ENCODE measurements at regions not wholly inside any gene's neighbourhood (a gene's known extent, or its start where the extent isn't known, plus 50 kb on each side); places are given as distances from the start of the nearest gene placed in this dataset.
"Not testable (repeated sequence)": the region's sequence is repeated elsewhere in the genome, so short reads cannot be mapped to it uniquely, and the experiment has no call there.

DNA sequence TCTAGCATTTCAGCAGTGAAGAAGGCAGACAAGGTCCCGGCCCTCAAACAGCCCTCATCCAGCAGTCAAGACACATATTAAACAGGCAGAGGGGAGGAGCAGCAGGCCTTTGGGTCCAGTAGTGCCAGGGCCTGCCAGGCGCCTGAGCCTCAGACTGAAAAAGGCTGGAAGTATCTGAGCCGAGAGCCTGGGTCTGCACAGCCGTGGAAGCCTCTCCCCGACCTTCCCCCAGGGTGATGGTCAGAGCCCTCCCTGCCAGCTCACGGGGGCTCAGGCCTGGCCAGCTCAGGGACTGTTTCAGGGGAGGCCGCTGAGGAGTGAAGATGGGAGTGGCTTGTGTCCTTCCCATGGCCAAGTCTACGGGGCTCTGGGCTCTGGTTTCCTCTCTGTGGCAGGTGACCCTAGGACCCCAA lies 565.2 kb downstream of the PTPRU start:
- DNase-seq = no peak

DNA sequence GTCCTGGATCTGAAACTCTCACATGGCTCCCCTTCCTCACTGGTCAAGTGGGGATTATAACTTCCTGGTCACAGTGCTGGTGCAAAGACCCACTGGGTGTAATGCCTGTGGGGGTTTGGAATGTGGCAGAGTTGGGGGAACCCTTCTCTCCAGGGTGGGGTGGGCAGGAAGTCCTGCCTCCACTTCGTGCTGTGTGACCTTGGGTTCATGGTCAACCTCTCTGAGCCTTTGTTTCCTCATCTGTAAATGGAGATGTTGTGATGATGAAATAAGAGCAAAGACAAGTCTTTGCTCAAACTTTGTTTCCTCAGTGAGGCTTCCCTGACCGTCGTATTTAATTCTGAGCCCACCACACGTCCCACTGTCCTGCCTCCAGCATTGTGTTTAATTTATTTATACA lies 564.7 kb downstream of the PTPRU start:
- no peak for DNase-seq

DNA sequence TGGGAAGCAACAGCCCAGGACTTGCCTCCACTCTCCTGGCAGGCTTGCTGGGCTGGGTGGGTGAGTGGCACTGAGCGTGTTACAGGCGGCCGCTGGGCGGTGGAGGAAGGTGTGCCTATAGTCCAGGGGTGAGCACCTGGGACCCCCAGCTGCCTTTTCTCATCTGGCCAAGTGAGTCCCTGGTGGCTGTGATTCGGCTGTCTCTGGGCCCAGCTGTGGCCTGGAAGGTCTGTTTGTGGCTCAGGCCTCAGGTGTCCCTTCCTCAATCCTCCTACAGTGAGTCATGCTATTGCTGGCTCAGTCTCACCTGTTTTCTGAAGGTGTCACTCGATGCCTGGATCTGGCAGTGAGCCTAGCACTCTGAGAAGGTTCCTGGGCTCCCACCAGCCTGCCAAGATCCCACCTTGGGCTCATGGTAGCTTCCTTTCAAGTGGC lies 564.2 kb downstream of the PTPRU start:
- DNase-seq = no peak

DNA sequence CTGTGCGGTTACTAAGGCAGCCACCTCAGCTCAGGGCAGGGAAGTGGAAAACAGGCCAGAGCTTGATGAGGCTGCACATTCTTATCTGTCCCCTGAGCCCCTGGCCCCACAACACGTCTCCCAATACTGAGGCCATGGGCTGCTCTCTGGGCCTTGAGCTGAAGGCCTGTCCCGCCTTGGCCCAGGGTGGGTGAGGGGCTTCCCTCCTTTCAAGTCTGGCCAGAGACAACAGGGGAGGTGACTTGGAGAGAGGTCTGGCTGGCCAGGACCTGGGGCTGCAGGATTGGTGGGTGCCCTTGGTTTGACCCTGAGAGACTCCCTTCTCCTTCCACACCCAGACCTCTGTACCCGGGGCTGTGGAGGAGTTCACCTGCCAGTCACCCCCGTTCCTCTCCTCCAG lies 563.8 kb downstream of the PTPRU start:
- no peak for DNase-seq

DNA sequence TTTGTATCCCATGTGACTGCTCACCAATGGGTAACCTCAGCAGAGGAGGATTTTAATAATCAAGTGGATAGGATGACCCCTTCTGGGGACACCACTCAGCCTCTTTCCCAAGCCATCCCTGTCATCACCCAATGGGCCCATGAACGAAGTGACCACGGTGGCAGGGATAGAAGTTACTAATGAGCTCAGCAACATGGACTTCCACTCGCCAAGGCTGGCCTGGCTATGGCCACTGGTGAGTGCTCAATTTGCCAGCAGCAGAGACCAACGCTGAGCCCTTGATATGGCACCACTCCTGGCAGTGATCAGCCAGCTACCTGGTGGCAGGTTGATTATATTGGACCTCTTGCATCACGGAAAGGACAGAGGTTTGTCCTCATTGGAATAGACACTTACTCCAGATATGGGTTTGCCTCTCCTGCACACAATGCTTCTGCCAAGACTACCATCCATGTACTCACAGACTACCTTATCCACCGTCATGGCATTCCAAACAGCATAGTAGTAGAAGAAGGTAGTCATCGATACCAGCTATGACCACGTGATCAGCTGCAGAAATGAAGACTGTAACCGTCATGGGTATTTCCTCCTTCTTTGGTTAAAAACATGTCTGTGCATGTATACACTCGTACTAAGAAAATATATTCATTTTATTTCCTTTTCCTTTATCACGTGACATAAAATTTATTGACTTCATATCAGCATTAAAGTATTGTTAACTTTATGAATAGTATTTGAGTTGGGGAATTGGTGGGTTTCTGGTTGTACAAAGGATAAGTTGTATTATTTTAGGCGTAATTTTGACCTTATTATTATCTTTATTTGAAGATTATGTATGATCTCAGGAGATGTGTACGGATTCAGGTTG lies 562.6 kb downstream of the PTPRU start:
- DNase-seq = no peak

DNA sequence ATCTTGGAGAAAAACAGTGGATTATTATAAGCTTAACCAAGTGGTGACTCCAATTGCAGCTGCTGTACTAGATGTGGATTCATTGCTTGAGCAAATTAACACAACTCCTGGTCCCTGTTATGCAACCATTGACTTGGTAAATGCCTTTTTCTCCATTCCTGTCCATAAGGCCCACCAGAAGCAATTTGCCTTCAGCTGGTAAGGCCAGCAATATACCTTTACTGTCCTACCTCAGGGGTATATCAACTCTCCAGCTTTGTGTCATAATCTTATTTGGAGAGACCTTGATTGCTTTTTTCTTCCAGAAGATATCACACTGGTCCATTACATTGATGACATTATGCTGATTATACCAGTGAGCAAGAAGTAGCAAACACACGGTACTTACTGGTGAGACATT lies 560.8 kb downstream of the PTPRU start:
- not testable (repeated sequence) for DNase-seq

DNA sequence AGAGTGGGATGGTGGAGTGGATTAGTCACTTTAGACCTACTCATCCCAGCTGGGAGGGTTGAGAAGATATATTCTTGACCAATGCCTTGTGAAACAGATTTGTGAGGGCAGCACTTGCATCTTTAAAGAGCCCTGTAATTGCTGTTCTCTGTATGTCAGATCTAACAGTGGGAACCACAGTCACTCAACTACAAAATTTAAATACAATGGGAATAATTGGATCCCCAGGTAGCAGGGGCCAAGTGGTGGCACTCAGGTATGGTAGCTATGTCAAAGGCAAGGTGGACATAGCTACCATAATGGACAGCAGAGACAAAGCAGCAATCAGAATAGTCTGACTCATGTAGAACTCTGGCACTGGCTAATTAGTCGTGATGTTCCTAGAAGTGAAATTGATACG lies 559.6 kb downstream of the PTPRU start:
- DNase-seq = not testable (repeated sequence)

DNA sequence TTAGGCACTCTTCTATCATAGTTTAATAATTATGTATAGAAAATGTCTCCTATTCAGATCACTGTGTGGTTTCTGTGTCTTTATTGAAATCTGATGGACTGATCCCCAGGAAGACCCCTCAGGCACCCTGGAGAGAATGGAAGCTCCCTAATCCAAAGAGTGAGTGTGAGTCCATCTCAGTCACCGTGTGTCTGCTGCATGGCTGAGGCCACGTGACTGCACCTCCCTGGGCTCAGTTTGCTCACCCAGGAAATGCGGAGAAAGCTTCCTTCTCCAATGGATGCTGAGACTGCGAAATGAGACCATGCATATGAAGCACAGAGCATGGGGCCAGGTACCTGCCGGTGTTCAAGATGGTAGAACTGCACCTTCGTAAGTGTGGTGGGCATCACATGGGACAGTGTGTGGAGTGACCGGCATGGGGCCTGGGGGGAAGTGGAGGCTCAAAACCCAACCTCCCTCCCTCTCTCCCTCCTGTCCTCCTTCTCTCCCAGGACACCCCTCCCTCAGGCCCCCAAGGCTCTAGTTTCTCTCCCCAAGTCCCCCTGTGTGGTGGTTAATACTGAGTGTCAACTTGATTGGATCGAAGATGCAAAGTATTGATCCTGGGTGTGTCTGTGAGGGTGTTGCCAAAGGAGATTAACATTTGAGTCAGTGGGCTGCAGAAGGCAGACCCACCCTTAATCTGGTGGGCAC lies 557.5 kb downstream of the PTPRU start:
- no peak for DNase-seq

DNA sequence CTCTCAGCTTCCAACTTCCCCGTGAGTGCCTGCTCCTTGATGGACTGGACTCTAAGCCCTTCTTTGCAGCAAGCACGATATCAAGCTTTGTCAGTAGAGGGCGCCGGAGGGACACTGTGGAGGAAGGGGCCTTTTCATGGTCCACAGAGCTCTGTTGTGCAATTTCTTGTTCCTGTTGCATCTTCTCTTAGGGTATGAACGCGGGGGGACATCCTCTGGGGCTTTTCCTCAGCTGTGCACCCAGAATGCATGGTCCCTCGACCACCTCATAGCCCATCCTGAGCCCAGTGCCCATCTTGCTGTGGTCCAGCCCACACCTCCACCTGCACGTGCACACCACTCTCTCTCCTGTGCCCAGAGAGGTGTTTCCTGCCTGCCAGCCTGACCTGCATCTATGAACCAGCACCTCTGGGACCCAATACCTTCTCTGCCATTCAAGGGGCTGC lies 556.8 kb downstream of the PTPRU start:
- DNase-seq = peak; percentile 63 to 96

DNA sequence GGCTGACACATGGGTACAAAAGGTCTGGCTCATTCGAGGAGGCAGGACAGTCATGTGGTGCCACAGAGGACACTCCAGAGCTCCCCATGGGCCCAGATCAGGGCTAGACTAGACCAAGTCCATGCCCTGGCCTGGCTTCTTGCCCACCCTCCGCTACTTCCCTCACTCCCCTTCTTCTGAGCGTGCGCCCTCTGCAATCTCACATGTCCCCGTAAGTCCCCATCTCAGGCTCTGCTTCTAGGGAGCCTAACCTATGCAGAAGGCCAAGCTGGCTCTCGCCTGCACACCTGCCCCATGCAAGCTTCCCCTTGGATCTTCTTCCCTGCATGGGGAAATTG lies 553.6 kb downstream of the PTPRU start:
- DNase-seq = no peak

DNA sequence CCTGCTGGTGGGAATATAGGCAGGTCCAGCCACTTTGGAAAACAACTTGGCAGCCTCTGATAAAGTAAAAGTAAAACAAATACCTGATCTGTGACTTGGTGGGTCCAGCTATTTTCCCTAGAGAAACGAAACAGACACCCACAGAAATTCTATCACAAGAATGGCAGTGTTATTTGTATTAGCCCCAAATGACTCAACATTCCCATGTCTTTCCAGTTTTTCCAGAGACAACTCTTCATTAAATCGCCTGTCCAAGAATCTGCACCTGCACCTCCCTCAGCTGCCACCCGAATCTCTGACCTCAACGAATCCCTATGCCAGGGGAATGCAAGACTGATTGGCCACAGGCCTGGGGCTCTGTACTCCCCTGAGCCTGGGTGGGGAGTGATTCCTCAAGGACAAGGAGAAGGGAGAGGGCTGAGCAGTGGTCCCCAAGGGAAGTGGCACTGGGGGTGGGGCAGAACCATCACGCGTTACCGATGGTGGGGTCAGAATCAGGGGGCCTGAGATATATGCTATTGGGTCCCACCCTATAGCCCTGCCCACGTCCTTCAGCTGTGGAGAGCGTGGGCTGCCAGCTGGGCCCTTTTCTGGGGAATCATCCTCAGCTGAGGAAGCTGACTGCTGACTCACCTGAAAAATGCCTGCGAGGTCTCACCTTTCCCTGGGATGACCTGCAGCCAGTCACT lies 553.0 kb downstream of the PTPRU start:
- DNase-seq = no peak

DNA sequence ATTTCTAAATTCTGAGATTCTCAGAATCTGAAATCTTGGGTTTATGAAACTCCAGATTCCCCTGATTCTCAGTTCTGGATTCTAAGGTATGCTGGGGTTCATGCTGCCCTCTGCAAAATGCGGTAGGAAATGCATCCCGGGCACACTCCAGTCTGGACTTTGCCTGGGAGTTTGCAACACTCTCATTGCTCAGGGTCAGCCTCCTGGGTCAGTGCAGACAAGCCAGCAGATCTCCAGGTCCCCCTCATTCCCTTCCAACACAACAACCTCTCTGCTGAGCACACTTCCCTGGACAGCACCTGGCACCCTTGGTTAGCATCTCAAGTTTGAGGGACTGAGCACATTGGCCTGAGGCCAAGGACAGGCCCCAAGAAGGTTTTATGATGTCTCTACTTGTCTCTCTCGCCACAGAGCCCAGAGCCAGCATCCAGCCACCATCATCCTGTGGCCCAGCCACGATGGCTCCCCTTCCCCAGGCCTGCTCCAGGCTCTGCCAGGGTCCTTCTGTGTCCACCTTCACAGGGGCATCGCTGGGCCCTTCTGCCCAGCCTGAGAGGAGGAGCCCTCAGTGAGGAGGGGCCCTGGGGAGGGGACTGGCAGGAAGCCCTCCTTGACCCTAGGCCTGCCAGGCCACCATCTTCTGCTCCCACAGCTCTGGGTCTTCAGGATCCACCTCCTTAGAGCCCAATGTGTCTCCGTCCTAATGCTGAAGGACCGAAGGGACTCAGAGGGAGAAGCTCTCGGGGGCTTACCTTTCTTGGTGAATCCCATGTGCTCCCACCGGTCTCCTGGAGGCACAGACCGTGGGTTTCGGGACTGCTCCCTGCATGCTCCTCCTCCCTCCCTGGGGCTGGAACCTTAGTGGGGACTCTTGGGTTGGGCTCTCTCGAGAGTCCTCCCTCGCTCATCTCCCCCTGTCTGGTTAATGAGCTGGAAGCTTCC lies 550.7 kb downstream of the PTPRU start:
- no peak for DNase-seq

DNA sequence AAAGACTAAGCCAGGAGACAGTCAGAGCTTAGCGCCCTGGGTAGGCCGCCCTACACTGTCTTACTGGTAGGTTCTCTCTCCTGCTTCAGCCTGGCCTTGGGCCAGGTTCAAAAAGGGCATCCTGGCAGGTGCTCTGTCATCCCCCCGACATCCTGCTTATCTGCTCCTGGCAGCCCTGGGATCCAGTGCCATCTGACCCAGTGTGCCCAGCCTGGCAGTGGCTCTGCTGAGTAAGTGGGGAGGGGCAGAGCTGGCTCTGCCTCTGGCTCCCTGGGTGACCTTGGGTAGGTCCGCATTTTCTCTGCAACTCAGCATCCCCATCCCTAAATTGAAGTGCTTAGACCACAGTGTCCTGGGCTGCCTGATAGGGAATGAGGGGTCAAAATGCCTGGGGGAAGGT lies 549.9 kb downstream of the PTPRU start:
- DNase-seq = no peak

DNA sequence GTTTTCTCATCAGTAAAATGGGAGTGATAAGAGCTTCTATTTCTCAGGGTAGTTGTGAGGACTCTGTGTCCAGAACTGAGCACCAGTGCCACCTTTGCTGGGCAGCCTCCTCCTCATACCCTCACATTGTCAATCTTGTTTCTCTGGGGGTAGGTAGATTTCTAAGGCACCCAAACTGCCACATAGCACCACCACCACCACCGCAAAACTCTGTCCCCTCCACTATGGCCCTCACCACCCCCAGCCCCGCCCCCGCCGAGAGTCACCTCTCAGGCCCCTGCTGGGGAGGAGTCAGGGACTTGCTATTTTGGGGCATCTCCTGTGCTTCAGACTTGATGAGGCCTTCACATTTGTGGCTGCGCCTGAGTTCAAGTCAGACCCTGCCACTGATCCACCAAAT lies 549.2 kb downstream of the PTPRU start:
- no peak for DNase-seq

DNA sequence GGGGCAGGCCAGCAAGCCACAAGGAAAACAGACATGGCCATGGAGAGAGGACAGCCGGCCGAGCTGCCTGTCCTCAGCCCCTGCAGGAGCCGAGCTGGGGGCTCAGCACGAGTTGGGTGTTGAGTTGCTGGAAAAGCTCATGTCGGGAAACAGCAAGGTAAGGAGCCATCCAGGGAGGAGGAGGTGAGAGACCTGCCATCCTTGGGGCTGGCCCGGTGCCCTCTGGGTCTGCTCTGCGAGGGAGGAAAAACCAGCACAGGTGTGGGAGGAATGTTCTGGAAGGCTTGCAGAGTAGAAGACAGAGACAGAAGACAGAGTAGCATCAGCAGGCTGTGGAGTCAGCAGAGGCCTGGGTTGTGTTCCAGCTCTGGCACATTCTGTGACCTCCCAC lies 548.8 kb downstream of the PTPRU start:
- no peak for DNase-seq

DNA sequence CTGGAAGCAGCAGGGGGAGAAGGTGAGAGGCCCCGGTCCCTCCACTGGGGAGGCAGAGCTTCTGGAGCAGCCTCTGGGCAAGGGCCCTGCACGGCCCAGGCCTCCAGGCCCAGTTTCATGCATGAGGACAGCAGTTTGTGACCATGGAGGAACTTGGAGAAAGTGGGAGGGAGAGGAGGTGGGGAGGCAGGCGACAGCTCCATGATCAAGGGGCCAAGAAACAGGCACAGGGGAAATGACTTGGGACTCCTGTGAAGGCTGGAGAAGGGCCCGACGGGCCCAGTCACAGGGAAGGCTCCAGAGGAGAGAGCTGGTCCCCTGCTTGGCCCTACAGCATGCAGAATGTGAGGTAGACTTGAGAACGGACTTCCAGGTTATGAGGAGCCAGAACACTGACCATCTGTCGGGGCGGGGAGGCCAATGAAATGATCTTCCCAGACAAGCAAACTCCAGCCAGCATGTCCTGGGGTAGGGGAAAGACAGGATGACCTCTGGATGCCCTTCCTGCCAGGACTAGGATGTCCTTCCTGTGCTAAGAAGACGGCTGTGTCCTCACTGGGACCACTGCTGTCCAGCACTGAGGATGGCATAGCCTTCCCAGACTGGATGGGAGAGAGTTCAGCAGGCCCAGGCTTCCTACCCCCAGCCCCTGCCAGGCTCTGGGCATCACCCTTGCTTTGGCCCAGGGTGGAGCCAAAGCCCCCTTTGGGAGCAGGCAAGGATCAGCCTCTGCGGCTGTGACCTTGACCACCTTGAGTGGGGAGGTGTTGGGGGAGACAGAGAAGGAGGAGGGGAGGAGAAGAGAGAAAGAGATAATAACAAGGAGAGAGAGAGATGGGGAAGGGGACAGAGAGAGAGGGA lies 548.2 kb downstream of the PTPRU start:
- no peak for DNase-seq

DNA sequence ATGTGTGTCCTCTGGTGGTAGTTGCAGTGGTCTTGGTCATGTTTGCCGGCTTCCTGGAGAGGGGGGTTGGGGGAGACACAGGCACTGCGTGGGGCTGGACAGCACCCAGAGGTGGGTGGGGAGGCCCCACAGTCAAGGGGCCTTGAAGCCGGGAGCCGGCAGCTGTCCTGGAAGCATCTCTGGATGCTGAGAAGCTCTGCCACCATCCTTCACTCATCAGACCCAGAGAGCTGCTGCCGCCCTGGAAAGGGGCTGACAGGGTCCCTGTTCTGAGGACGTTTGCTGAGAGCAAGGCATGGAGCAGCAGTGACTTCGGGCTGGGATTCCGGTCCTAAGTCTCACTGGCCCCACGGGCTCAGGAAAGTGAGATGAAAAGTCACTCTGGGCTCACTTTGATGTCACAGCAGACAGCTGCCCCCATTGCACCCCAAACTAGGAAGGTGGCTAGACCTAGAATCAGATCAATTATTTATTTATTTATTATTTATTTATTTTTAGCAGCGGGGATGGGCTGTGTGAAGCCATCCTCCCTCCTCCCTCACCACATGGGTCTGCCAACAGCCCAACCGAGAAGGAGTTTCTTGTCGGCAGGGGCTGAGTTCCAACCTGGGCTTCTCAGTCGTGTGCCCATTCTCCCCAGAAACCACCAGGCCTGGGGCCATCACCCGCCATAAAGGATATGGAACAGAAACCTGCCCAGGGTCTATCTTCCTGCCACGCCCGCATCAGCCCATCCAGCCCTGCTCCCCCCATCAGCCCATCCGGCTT lies 547.4 kb downstream of the PTPRU start:
- DNase-seq = no peak

DNA sequence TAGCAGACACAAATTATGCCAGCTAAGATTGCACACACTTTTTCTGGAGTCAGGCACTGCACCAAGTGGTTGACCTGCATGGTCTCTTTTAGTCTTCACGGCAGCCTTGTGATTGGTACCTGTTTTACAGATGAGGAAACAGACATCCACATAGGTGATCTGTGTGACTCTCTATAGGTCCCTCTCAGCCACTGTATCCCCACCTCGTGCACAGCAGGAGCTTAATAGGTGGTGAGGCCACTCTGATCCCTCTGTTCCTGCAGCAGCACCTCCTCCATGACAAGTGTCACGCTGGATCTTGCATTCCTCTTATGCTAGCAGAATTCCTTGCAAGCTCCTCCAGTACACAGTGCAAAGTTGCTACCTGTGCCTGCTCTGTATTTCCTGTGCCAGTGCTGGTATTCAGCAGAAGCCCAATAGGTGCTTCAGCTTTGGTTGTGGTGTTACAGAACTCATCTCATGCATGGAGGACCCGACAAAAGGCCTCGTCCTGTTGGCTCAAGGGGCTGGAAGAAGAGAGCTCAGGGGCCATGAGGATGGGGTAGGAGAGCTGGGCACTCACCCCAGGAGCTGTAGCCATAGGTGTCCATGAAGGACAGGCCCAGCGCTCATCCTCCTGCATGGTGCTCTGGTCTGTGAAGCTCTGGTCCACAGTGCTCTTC lies 546.7 kb downstream of the PTPRU start:
- no peak for DNase-seq

DNA sequence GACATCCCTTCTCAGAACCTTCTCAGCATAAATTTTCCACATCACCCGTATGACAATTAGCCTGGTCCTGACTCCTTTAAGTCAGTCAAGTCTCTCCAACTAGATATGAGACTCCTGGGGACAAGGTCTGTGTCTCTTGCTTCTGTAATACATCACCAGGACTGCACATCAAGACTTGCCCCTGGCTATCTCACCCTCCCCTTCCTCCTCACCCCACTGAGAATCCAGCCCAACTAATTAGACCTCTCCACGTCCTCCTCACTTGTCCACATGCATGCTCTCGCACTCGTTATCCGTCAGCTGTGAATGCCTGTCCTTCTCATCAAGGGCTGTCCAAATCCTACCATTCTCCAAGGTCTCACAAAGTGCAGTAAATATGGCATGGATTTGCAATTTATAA lies 542.8 kb downstream of the PTPRU start:
- no peak for DNase-seq

DNA sequence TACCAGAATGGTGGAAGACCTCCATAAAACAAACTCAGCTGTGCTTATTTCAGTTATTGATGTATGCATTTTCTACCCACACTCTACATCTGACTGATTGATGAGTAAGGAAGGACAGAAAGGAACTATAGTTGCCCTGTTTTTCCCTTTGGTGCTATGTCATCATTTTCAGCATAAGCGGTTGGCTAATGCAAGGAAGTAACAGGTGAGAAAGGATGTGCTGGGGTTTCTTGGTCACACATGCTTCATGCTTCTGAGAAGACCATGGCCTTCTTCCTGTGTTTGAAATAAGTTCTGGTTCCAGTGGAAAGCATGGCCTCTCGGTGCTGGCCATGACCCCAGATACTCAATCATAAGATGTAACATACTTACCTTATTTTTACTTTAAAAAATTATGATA lies 541.2 kb downstream of the PTPRU start:
- no peak for DNase-seq

All from inflammatory macrophage treated with lipopolysaccharide for 1 hour (primary cell).